HFFc6 (cell line): ENCODE measurements at regions not wholly inside any gene's neighbourhood (a gene's known extent, or its start where the extent isn't known, plus 50 kb on each side); places are given as distances from the start of the nearest gene placed in this dataset.

Experiments
- DNase-seq: peaks from one replicate; pipeline ENCODE4 v3.0.0-alpha.2; 2018
- H3K27ac Mint-ChIP-seq: 2 replicates; pipeline ENCODE4 v1.8.0; 2020; ENCODE audit warnings: mild to moderate bottlenecking, mixed read lengths
- H3K27me3 Mint-ChIP-seq: 2 replicates; pipeline ENCODE4 v1.8.0; 2021; ENCODE audit warnings: mild to moderate bottlenecking, moderate library complexity, mixed read lengths; ENCODE audit not compliant: insufficient read depth
- H3K36me3 Mint-ChIP-seq: 2 replicates; pipeline ENCODE4 v1.8.0; 2021; ENCODE audit warnings: low read depth, mixed read lengths
- H3K4me1 Mint-ChIP-seq: 2 replicates; pipeline ENCODE4 v1.8.0; 2020; ENCODE audit warnings: low read depth, mixed read lengths
- H3K4me3 Mint-ChIP-seq: 2 replicates; pipeline ENCODE4 v1.8.0; 2020; ENCODE audit warnings: mild to moderate bottlenecking, moderate library complexity, mixed read lengths
- H3K9me3 Mint-ChIP-seq: 2 replicates; pipeline ENCODE4 v1.8.0; 2020; ENCODE audit warnings: mild to moderate bottlenecking, mixed read lengths
- TF ChIP-seq, protein P1 (sequence below): fragments of 200-600 bp; sonication (generic); IDR thresholded peaks from 2 replicates; pipeline ENCODE4 v1.5.0; 2021; ENCODE audit warnings: antibody characterized with exemption, mild to moderate bottlenecking

DNA sequence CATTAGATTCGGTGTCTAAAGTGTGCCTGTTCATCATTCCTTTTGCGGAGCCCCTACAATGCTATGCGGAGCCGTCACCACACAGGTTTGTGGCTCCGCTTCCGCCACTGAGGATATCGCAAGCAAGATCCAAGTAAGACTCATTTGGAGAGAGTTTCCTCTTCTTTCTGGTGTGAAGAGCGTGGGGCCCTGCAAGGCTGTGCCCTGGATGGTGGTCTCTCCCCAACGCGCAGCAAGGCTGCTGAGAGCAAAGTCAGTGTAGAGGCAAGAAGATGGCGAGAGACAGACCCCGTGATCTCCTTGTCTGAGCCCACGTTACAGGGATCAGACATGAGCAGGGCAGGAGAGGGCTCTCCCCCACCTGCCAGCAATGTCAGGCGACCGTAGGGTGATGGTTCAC lies 96.3 kb upstream of the AFDN start:
- TF ChIP-seq, protein P1, sequence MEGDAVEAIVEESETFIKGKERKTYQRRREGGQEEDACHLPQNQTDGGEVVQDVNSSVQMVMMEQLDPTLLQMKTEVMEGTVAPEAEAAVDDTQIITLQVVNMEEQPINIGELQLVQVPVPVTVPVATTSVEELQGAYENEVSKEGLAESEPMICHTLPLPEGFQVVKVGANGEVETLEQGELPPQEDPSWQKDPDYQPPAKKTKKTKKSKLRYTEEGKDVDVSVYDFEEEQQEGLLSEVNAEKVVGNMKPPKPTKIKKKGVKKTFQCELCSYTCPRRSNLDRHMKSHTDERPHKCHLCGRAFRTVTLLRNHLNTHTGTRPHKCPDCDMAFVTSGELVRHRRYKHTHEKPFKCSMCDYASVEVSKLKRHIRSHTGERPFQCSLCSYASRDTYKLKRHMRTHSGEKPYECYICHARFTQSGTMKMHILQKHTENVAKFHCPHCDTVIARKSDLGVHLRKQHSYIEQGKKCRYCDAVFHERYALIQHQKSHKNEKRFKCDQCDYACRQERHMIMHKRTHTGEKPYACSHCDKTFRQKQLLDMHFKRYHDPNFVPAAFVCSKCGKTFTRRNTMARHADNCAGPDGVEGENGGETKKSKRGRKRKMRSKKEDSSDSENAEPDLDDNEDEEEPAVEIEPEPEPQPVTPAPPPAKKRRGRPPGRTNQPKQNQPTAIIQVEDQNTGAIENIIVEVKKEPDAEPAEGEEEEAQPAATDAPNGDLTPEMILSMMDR: no peak
- H3K36me3 Mint-ChIP-seq: peaks cover 12% of the 10 kb centered on the region
- peaks cover 43% of the 10 kb centered on the region for H3K9me3 Mint-ChIP-seq
- H3K27ac Mint-ChIP-seq: no peak overlapping the region
- H3K27me3 Mint-ChIP-seq: peaks cover 5% of the 10 kb centered on the region; the same call in 1 of the 2 replicates
- no peak for DNase-seq
- no peaks in the 10 kb centered on the region for H3K4me1 Mint-ChIP-seq
- no peak overlapping the region for H3K4me3 Mint-ChIP-seq

DNA sequence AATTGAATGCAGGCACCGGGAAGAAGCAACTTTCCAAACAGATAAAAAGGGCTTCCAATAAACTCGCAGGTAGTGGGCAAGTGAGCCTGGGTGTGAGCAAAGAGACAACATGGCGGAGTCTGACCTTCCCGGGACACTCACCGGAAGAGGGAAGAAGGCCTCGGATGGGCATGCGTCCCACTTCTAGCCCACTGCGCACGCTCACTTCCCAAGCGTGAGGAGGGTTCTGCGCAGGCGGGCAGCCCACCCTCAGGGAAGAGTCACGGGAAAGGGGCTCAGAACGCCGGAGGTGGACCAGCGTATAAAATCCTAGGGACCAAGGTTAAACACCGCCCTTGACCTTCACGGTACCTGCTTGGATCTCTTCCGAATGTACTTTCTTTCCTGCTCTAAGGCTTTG lies 95.5 kb upstream of the AFDN start:
- peaks cover 18% of the 10 kb centered on the region for H3K36me3 Mint-ChIP-seq
- H3K4me3 Mint-ChIP-seq: no peak overlapping the region
- no peaks in the 10 kb centered on the region for H3K4me1 Mint-ChIP-seq
- no peak overlapping the region for H3K27ac Mint-ChIP-seq
- H3K27me3 Mint-ChIP-seq: peaks cover 5% of the 10 kb centered on the region; the same call in 1 of the 2 replicates
- TF ChIP-seq, protein P1: no peak
- H3K9me3 Mint-ChIP-seq: peaks cover 44% of the 10 kb centered on the region
- DNase-seq: no peak

DNA sequence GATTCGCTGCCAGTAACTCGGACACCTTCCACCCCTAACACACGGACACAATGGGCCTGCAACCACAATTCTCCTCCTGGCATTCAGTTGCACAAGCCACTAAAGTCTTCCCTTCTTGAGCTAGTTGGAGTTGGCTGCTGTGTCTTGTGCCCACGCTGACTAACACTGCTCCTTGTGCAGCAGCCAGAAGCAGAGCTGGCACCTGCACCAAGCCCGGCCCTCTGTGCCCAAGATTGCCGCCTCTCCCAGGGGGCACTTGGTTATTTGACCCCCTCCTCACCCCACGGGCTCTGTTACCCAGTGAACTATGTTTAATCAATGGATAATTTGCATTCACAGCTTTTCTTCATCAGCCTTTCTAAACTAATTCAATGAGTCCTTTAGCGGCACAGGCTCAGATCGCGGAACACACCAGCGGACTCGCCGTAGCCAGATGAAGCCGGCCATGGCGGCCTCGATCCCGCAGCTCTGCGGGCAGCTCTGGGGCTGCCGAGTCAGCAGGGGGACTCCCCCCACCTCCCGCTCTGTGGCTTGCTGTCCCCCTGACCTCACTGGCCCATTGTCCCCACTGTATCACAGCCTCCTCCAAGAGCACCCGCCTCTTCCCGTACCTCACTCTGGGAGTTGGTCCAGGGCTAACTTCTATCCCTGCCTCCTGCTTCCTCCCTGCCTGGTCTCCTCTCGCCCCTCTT lies 94.8 kb upstream of the AFDN start:
- no peak for DNase-seq
- Mint-ChIP-seq H3K36me3 (peaks cover 18% of the 10 kb centered on the region), H3K4me1 (no peaks in the 10 kb centered on the region), H3K27me3 (peaks cover 5% of the 10 kb centered on the region; the same call in 1 of the 2 replicates), H3K27ac (no peak overlapping the region), H3K4me3 (no peak overlapping the region), H3K9me3 (peaks cover 48% of the 10 kb centered on the region)
- TF ChIP-seq, protein P1: no peak

DNA sequence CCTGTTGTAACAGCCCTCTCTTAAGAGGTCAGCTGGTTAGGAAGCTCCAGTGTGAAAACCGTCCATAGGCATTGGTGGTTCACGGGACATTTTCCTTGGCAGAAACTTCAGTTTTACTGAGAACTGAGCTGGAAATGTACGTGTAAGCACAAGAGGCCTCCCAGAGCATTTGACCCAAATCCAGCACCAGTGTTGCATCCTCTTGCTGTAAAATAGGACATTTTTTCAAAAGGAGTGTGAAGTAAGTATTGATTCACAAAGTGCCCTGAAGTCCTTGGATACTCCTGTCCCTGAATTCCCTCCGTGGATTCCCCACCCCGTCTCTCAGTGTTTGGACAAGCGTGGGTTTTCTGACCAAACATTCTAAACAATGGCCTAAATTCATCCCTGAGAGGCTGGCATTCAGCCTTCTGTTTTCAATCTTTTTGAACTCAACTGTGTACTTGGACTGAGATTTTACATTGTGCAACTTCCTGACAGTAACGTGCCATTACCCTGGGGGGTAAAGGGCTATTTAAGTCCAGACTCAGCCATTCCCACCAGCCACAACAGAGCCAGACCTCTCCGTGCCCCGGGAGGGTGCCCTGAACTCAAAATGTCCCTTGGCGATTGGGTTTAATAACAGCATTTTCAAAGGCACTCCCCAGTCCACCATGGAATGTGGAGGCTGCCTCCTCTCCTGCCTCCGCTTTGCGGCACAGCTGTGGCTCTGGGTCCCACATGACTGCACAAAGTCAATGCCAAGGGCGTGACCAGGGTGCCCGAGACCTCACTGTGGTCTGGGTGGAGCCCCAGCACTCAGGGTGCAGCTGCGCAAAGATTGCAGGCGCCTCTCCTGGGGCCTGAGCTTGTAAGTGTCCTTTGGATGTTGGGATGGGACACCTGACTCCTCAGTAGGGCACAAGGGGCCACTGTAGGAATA lies 92.7 kb upstream of the AFDN start:
- Mint-ChIP-seq H3K27ac (no peak overlapping the region), H3K27me3 (peaks cover 3% of the 10 kb centered on the region; the same call in 1 of the 2 replicates), H3K9me3 (peaks cover 48% of the 10 kb centered on the region), H3K36me3 (peaks cover 18% of the 10 kb centered on the region), H3K4me1 (no peaks in the 10 kb centered on the region), H3K4me3 (no peak overlapping the region)
- TF ChIP-seq, protein P1: no peak
- DNase-seq: no peak

DNA sequence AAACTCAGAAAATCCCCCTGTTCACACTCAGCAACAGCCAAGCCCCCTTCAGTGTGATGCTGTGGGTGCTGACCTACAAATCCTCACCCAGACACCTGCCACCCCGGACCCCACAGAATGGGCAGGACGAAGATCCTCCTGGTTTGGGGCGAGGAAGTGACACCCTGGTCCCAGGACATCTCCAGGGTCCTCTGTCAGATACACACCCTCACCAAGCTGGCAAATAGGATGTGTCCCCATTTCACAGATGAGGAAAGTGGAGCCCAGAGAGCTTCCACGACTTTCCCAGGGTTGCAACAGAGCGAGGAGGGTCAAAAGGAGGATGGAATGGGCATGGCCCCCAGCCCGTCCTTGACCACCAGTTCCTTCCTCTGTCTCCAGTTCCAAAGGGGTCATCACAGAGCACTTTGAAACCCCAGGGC lies 92.0 kb upstream of the AFDN start:
- Mint-ChIP-seq H3K36me3 (peaks cover 18% of the 10 kb centered on the region), H3K27ac (no peak overlapping the region), H3K9me3 (peaks cover 45% of the 10 kb centered on the region), H3K4me1 (no peaks in the 10 kb centered on the region), H3K4me3 (no peak overlapping the region), H3K27me3 (peaks cover 3% of the 10 kb centered on the region; the same call in 1 of the 2 replicates)
- no peak for DNase-seq
- TF ChIP-seq, protein P1: no peak
